Stimulated activated effector memory CD8-positive, alpha-beta T cell treated with anti-CD3 and anti-CD28 coated beads, Interleukin-12 subunit alpha, Interleukin-12 subunit beta, amount 100 ng/mL, for 72 hours (primary cell): ENCODE measurements at regions not wholly inside any gene's neighbourhood (a gene's known extent, or its start where the extent isn't known, plus 50 kb on each side); places are given as distances from the start of the nearest gene placed in this dataset.
"Not testable (repeated sequence)": the region's sequence is repeated elsewhere in the genome, so short reads cannot be mapped to it uniquely, and the experiment has no call there.

Source experiments
- ATAC-seq: fragments of 150-1000 bp; cut with Tn5 transposase; 2 replicates; pipeline ENCODE4 v1.10.0; 2021
- DNase-seq, 2 donors: peaks; one replicate each; pipeline ENCODE4 v3.0.0; 2021 to 2022; ENCODE audit warnings: low spot score in 2 of 2
- H3K27ac Mint-ChIP-seq: one replicate; pipeline ENCODE4 v1.8.0; 2022; ENCODE audit warnings: mild to moderate bottlenecking, mixed read lengths
- H3K36me3 Mint-ChIP-seq: one replicate; pipeline ENCODE4 v1.8.0; 2022; ENCODE audit warnings: mild to moderate bottlenecking, mixed read lengths
- H3K4me1 Mint-ChIP-seq: one replicate; pipeline ENCODE4 v1.8.0; 2022; ENCODE audit warnings: mixed read lengths
- H3K4me3 Mint-ChIP-seq: one replicate; pipeline ENCODE4 v1.8.0; 2022; ENCODE audit warnings: mild to moderate bottlenecking, mixed read lengths
- H3K9me3 Mint-ChIP-seq: one replicate; pipeline ENCODE4 v1.8.0; 2022; ENCODE audit warnings: mixed read lengths

DNA sequence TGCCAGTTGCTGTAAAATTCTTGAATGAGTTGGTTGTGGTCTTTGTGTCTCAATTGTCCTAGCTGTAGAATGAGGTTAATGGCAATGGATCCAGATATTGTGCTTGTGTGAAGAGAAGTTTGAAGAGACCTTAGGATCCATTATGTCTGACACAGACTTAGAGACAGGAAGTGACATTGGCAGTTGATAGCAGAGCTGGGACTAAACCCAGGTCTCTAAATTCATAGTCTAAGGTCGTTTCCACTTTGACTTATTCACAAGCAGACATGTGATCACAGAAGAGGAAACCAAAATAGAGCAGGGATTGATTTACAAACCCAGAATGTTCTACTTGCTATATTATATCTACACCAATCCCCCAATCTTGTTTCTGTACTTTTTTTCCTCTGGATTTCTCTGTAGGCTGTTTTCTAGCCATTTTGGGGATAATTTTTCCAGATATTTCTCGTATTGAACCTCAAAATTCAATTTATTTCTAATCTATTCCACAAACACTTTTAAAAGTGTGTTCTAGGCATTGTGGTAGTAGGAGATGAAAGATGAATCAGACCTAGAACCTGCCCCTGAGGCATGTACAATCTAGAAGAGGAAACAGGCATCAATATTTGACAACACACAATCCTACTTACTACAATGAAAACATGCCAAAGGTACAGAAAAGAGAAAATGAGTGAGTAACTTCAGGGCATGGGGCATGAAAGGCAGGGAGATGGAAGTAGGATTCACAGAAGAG is 123.3 kb downstream of the NFKBIZ start:
- Mint-ChIP-seq H3K27ac (peak overlapping the region; percentile 8), H3K4me1 (peaks cover 12% of the 10 kb centered on the region), H3K36me3 (no peaks in the 10 kb centered on the region), H3K9me3 (peaks cover 5% of the 10 kb centered on the region), H3K4me3 (no peak overlapping the region)
- ATAC-seq (peak; percentile 43), DNase-seq (no peak)

DNA sequence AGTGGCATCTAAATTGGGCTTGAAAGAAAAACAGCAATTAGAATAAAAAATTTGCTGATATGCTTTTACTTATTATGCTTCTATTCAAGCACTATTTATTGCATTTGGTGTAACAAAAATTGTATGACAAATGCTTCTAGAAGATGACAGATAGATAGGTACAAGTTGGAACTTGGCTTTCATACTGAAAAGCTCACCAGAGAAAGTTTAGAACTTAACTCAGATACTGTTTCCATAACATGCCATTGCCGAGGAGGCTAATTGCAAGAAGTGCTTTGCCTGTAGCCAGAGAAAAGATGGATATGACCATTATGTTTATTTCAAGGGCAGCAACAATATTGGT is 123.8 kb downstream of the NFKBIZ start:
- H3K27ac Mint-ChIP-seq, result peak overlapping the region; percentile 8
- H3K9me3 Mint-ChIP-seq, result peaks cover 5% of the 10 kb centered on the region
- H3K36me3 Mint-ChIP-seq, result no peaks in the 10 kb centered on the region
- H3K4me1 Mint-ChIP-seq, result peaks cover 12% of the 10 kb centered on the region
- no peak overlapping the region for H3K4me3 Mint-ChIP-seq
- DNase-seq, result no peak
- no peak for ATAC-seq

DNA sequence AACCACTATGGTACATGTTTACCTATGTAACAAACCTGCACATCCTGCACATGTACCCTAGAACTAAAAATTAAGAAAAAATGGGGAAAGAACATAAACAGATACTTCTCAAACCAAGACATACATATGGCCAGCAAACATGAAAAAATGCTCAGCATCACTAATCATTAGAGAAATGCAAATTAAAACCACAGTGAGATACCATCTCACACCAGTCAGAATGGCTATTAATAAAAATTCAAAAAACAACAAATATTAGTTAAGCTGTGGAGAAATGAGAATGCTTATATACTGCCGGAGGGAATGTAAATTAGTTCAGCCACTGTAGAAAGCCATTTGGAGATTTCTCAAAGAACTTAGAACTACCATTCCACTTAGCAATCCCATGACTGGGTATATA is 126.1 kb downstream of the NFKBIZ start:
- not testable (repeated sequence) for H3K27ac Mint-ChIP-seq, ATAC-seq, H3K36me3 Mint-ChIP-seq

DNA sequence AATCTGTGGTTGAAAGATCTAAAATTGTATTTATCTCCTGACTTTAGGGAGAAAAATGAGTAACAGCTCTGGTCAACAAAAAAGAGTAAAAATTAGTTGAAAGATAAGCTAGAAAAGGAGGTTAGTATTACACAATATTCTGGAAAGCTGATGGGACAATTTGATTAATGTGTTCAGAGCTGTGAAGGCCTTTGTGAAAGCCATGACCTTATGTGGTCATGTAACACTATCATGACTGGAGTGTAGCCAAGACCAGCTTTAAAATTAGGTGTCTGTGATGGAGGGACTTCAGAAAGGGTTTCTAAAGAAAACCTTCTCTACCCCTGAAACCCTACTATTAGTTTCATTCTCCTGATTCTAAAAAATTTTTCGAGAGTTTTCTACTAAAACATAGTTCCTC is 127.2 kb downstream of the NFKBIZ start:
- Mint-ChIP-seq H3K4me1 (peaks cover 12% of the 10 kb centered on the region), H3K4me3 (no peak overlapping the region), H3K9me3 (no peaks in the 10 kb centered on the region), H3K36me3 (no peaks in the 10 kb centered on the region), H3K27ac (no peak overlapping the region)
- DNase-seq (no peak), ATAC-seq (no peak)

More for the DNA sequence above, 126.1 kb downstream of the NFKBIZ start:
- peaks cover 12% of the 10 kb centered on the region for H3K4me1 Mint-ChIP-seq
- H3K4me3 Mint-ChIP-seq, H3K9me3 Mint-ChIP-seq, DNase-seq: not testable (repeated sequence)

DNA sequence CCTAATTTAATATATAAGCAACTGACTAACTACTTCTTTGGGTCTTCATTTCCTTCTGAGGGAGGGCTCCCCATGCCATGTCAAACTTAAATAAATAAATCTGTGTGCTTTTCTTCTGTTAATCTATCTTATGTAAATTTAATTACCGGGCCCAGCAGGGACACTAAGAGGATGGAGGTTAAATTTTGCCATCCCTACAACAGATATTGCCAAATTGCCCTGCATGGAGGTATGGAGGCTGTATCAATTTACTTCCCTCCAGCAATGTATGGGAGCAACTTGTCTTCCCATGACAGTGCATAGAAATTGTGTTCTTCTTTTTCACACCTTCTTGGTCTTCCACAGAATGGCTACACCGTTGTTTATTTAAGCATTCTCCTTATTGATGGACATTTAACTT is 129.0 kb downstream of the NFKBIZ start:
- Mint-ChIP-seq H3K9me3 (no peaks in the 10 kb centered on the region), H3K4me3 (no peak overlapping the region), H3K27ac (no peak overlapping the region), H3K4me1 (no peaks in the 10 kb centered on the region), H3K36me3 (no peaks in the 10 kb centered on the region)
- no peak for ATAC-seq
- DNase-seq, result no peak

DNA sequence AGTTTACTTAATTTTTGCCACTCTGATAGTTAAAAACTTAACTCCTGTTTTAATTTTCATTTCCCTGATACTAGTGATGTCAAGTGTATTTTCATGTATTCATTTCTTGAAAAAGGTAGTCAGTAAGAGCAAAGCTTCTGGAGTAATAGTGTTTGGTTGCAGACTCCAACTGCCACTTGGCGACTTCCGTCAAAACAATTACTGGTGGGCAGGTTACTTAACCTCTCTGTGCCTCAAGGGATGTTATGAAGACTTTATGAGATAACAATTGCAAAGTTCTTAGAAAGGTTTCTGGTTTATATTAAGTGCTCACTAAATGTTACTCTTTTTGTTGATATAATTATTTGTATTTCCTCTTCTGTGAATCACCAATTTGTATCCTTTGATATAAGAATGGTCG is 129.7 kb downstream of the NFKBIZ start:
- Mint-ChIP-seq H3K4me1 (no peaks in the 10 kb centered on the region), H3K9me3 (no peaks in the 10 kb centered on the region), H3K36me3 (no peaks in the 10 kb centered on the region), H3K4me3 (no peak overlapping the region), H3K27ac (no peak overlapping the region)
- no peak for DNase-seq
- ATAC-seq, result no peak

DNA sequence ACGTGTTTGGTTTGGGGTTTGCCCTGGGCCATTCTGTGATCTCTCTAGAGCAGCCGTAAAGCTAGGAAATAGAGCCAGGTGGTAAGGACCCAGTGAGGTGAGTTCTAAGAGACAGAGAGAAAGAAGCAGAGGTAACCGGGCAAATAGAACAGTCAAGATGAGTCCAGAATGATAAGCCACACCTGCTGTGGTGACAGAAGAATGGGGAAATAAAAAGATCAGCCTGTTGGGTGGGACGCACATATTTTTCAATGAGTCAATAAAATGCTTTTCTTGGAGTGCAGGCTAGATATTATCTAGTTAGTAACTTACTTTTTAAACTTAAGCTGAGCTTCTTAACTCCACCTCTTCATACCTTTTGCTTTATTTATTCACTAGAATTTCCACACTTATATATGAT is 135.0 kb downstream of the NFKBIZ start:
- ATAC-seq (no peak), DNase-seq (no peak)
- Mint-ChIP-seq H3K4me1 (peaks cover 22% of the 10 kb centered on the region), H3K9me3 (no peaks in the 10 kb centered on the region), H3K4me3 (no peak overlapping the region), H3K27ac (no peak overlapping the region), H3K36me3 (peaks cover 7% of the 10 kb centered on the region)

DNA sequence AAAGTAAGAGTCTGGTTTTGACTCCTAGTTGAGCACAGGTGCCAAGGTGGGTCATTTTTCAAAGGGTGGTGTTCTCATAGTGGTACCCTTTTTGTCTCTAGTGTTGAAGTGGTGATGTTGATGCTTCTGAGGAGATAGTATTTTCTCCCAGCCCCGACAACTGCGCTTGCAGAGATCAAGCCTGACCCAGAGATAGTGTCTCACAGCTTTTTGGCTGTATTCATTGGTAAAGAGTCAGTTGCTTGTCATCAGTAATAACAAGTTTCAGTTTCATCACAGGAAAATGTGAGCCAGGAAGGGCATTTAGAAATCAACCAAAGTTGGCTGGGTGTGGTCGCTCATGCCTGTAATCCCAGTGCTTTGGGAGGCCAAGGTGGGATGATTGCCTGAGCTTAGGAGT is 139.3 kb downstream of the NFKBIZ start:
- DNase-seq (peak in 1 of 2 donors; percentile 53), ATAC-seq (peak; percentile 75)
- Mint-ChIP-seq H3K4me3 (peak overlapping the region; percentile 6), H3K4me1 (peaks cover 22% of the 10 kb centered on the region), H3K9me3 (no peaks in the 10 kb centered on the region), H3K27ac (no peak overlapping the region), H3K36me3 (peaks cover 7% of the 10 kb centered on the region)

DNA sequence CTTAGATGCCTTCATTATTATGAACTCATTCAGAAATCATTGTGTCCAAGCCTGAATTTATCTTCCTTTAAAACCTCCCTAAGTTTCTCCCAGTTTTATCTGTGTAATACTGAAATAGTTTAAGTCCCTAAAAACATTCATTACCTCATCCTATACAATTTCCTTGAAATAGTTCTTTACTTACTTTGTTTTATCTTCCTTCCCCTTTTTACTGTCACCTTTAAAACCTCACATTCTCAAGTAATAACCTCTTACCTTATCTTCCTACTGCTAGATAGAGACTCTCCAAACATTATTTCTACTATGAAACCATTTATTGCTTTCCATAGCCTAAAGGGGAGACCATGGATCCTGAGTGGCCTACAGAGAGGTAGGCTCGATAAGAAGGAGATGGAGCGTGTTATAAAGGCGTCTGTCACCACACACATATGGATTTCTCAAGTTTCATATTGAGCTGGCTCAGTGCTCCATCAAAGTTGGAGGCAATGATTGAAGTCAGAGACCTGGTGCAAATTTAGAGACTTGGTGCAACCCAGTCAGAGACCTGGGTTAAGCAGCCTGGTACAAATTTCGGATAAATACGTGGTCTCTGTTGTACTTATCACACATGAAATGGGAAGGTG is 140.4 kb downstream of the NFKBIZ start:
- peaks cover 7% of the 10 kb centered on the region for H3K36me3 Mint-ChIP-seq
- peaks cover 22% of the 10 kb centered on the region for H3K4me1 Mint-ChIP-seq
- DNase-seq (no peak), ATAC-seq (no peak)
- H3K4me3 Mint-ChIP-seq, result no peak overlapping the region
- H3K27ac Mint-ChIP-seq, result no peak overlapping the region
- no peaks in the 10 kb centered on the region for H3K9me3 Mint-ChIP-seq

DNA sequence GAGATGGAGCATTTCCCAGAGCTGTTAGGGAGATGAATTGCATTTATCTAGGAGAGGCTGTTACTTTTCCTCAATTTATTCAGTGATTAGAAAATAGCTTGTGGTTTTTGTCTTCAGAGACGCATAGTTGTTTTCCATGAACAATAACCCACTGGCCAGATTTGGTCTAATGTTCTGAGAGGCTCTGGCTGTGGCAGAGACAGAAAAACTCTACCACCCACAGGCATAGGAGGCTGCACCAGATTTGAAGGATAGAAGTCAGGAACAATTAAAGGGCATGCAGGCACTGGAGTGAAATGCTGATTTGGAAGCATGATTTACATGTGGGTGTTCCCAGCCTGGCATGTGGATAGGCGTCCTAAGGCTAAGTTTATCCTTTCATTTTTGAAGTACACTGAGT is 143.5 kb downstream of the NFKBIZ start:
- no peak for ATAC-seq
- Mint-ChIP-seq H3K4me1 (peaks cover 23% of the 10 kb centered on the region), H3K9me3 (no peaks in the 10 kb centered on the region), H3K36me3 (no peaks in the 10 kb centered on the region), H3K27ac (no peak overlapping the region), H3K4me3 (no peak overlapping the region)
- no peak for DNase-seq

DNA sequence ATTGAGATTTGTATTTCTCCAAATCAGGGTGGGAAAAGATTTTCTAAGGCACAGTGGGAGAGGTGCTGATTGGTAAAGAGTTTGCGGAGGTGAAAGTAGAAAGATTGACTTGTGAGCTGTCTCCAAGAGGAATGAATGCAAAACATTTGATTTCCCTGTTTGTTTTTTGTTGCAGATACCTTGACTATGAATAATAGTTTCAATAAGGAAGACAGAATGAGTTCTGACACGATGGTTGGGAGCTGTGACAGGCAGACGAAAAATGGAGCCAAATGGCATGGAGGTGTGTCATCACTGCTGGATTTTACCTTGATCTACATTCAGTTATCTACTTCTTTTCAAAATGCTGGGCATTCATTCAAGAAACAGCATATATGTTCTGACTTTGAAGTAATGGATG is 145.1 kb downstream of the NFKBIZ start:
- Mint-ChIP-seq H3K4me1 (peaks cover 9% of the 10 kb centered on the region), H3K27ac (no peak overlapping the region), H3K9me3 (no peaks in the 10 kb centered on the region), H3K36me3 (no peaks in the 10 kb centered on the region), H3K4me3 (no peak overlapping the region)
- ATAC-seq (no peak), DNase-seq (no peak)

DNA sequence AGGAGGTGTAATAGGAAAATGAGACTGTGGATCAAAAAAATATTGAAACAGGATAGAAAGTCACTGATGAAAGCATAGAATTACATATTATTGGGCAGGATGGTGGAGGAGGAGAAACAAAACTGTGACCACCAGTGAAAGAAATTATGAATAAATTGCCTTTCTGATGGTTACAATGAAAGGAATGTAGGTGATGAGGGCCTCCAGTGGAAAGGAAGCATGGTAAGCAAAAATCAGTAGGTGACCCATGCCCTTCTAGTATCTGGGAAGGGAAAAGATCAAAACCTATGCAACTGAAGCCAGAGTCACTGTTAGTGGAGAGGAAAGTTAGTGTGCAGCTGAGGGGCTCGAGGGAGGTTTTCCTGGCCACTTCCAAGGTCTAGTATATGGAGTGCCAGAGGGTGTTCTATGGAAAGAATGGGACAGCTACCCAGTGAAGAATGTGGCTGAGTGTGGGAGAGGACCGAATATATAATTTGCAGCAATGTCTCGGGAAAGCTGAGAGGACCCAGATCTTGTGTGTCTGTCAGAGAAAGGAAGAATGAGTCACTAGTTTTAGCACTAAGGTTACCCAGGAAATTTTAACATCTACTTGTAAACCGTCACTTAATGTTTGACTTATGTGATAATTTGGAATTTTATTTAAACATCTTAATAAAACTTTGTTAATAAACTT is 146.2 kb downstream of the NFKBIZ start:
- Mint-ChIP-seq H3K4me1 (peaks cover 9% of the 10 kb centered on the region), H3K36me3 (no peaks in the 10 kb centered on the region), H3K4me3 (peak overlapping the region; percentile 1), H3K27ac (no peak overlapping the region), H3K9me3 (no peaks in the 10 kb centered on the region)
- DNase-seq, result no peak
- peak; percentile 69 for ATAC-seq

DNA sequence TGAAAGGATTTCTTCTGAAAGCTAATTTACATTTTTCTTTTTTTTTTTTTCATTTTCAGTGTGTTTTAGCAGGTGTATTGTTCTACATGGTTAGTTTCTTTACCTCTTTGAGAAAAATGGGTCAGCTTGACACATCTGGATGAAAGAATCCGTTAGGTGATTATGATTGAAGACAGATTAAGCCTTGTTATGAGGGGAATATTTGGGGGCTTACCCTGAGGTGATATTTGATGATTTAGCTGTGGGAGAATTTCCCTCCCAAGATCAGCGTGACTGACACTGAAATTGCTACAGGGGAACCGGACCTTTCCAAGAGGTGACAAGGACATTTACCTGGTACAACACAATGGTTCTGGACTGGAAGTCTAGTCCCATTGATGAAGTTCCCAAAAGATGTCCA is 147.5 kb downstream of the NFKBIZ start:
- peaks cover 9% of the 10 kb centered on the region for H3K4me1 Mint-ChIP-seq
- H3K36me3 Mint-ChIP-seq, result no peaks in the 10 kb centered on the region
- no peak overlapping the region for H3K4me3 Mint-ChIP-seq
- no peaks in the 10 kb centered on the region for H3K9me3 Mint-ChIP-seq
- no peak for DNase-seq
- no peak for ATAC-seq
- H3K27ac Mint-ChIP-seq, result no peak overlapping the region

DNA sequence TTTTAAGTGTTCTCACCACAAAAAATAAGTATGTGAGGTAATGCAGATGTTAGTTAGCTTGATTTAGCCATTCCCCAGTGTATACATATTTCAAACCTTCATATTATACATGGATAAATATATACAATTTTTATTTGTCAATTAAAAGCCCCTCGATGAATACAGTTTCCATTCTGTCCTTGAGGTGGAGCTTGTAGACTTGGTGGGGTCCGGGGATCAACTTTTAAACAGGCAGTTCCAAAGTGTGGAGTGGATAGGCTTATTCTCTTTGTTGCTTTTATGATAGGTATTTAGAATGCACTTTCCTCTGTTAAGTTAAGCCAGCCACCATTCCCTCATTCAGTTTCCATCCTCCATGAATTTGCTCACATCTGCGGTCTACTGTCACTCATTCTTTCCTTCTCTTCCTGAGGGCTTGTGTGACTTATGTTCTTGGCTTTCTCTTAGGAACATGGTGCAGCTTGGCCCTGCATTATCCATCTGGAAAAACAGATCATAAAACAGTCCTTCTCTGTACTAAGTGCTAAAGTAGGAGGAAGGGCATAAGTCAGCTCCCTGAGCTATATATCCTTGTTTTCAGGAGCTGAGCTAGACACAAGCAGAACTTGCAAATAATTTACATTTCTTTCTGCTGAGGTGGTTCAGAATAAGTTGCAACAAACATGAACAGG is 149.1 kb downstream of the NFKBIZ start:
- Mint-ChIP-seq H3K9me3 (no peaks in the 10 kb centered on the region), H3K27ac (no peak overlapping the region), H3K36me3 (no peaks in the 10 kb centered on the region), H3K4me1 (peaks cover 9% of the 10 kb centered on the region), H3K4me3 (no peak overlapping the region)
- no peak for ATAC-seq
- no peak for DNase-seq

DNA sequence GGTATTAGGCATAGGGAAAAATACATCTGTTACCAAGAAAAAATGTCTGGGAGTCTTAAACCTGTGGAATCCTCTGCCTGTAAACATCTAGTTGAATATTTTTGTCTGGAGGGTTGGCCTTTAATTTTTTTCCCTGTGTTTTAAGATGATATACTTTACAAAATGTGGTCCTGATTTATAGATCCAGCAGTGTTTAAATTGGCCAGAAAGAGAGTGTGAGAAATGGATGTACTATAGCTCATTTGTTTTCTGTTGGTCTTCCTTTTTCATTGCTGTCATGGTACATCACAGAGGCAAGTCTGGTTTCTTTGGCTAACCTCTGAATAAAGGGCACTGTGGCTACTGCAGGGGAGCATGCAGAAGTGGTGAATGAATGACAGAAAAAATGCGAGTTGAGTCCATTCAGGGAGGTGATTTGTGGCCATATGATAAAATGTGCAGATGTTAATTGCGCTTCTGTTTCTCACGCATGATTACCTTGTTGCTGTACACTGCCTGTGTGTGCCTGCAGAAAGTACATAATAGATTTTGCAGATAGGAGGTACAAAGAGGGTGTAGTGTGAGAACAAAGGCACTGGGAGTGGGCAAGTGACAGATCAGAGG is 150.0 kb downstream of the NFKBIZ start:
- no peak for DNase-seq
- Mint-ChIP-seq H3K27ac (no peak overlapping the region), H3K4me1 (peaks cover 9% of the 10 kb centered on the region), H3K4me3 (no peak overlapping the region), H3K36me3 (no peaks in the 10 kb centered on the region), H3K9me3 (no peaks in the 10 kb centered on the region)
- ATAC-seq, result no peak
